GM21717 (cell line): ENCODE measurements at regions not wholly inside any gene's neighbourhood (a gene's known extent, or its start where the extent isn't known, plus 50 kb on each side); places are given as distances from the start of the nearest gene placed in this dataset.

Source experiments
- ATAC-seq: cut with Tn5 transposase; IDR thresholded peaks from one replicate; pipeline ENCODE4 v1.9.1; 2021; ENCODE audit warnings: mild to moderate bottlenecking, moderate library complexity; ENCODE audit not compliant: unreplicated experiment

DNA sequence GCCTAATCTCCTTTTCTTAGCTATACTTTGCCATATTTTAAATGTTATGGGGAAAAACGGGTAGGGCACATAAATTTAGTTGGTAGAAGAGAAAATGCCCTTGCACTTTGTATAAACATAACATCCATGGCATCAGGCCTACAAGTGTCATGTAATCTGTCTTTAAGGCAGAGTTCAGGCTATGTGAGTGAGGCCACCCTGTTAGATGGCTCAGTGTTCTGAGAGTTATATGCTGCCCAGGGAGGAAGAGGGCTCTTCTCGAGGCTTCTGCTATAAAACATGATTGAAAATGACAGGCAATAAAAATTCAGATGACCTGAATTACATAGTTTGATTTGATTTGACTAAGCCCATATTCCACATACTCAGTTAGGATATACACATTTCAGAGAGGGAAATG is 553.6 kb upstream of the MAP3K7 start:
- ATAC-seq = no peak

DNA sequence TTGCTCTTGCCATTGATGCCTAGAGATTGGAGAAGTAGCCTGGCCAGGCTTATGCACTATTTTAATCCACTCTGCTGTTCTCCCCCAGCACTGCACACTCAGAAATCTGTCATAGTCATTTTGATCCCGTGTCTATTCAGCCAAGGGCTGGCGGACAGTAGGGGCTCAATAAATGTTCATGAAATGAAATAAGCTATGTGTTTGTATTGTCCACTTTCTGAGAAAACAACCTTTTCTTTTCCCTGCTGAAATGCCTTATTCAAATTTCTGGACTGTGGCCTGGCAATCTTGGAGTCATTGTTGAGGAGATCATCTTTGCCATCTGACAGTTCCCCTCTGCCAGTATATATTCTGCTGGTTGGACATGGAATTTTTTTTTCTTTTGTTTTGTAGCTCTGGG is 550.4 kb upstream of the MAP3K7 start:
- no peak for ATAC-seq

DNA sequence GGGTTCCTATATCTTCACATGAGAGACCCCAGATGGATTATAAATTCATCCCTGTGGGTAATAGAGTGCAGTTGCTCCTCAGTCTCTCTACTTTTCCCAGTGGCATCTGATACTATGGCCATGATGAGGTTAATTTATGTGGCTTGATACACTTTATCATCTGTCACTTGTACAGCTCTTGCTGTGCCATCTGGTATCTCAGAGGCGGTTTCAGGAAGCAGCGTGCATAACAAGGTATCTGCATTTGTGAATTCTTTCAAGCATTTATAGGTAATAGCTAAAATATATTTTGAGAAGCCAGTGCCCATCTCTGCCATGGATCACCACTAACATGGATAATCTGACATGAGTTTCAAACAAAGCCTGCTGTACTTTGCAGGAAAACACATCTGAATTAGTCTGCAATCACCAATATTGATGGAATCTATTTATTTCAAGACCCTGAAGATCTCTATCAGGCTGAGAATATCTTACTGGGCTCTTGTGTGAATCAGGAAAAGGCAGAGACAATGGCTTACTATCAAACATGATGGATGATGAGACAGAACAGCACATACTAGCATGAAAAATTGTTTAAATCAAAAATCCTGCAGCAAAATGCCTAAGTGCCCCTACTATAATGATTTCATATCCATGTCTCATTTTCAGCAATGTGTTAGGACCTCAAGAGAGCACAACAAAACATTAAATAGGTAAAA is 548.7 kb upstream of the MAP3K7 start:
- no peak for ATAC-seq

DNA sequence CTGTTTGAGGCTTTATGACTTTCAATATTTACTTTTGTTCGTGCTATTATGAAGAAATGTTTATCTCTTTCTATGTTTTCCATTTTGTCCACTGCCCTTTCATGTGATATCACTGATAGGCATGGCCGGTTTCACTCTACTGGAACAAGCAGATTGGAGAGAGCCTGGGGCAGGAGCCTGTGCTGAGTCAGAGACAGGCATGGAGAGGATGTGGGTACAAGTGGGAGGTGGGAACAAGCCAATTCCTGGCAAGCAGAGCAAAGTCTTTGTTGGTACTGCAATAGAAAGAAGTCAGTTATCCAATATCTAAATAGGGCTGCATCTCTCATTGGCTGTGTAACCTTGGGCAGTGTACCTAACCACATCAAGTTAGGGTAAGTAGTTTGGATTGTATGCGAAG is 545.6 kb upstream of the MAP3K7 start:
- no peak for ATAC-seq

DNA sequence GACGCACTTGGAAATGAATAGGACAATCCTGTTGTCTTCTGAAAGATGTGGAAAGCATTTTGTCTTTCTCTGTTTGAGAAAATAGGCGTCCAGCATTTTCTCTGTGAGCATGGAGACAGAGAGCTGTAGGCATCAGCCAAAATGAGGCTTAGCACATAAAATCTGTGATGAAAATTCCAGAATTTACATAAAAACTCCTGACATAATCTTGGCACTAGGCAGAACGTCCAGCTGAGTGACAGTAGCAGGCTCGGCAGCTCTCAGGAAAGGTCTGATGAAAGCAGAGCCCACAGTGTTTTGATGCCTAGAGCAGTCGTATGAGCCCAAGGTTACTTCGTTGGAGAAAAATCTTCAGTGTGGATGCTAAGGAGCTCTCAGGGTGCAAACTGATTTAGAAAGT is 543.3 kb upstream of the MAP3K7 start:
- no peak for ATAC-seq

DNA sequence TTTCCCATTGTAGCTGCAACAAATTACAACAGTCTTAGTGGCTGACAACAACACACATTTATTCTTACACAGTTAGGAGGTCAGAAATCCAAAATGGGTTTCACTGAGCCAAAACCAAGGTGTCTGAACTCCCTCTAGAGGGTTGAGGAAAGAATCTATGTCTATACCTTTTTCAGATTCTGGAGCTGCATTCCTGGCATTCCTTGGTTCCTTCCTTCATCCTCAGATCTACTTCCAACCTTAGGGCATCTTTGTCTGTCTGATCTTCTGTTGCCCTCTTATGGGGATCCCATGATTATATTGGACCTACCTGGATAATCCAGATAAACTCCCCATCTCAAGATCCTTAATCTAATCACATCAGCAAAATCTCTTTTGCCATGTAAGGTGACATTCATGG is 540.9 kb upstream of the MAP3K7 start:
- no peak for ATAC-seq

DNA sequence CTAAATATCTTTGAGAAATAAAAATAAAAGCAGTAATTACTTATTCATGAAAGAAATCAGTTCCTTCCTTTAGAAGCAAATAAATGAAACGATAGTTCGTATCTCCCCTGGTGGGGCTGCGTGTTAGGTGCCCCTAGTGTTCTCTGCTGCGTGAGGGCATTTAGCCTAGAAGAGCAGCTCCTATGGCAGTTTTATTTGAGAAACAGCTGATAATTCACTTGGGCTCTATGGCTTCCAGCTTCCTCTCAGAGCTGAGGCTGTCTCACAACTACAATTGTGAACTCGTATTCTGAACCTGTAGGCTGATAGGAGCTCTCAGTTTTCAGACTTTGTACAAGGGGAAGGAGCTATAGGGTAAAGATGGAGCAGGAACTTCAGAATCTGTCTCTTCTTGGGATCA is 540.0 kb upstream of the MAP3K7 start:
- no peak for ATAC-seq

DNA sequence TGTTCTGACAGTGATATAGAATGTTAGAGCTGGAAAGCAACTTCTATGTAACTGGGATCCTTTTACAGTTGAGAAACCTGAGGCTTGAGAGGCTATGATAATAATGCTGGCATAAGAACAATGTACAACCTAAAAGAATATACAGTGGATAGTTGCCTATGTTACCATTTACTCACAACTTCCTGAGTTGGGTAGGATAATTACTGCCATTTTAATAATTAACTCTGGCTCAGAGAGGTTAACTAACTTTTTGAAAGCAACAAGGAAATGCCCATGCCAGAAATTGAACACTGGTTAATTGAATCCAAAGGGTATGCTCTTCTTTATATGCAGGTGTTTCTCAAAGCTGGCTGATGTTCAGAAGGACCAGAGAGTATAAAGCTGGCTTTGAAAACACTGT is 530.7 kb upstream of the MAP3K7 start:
- no peak for ATAC-seq

DNA sequence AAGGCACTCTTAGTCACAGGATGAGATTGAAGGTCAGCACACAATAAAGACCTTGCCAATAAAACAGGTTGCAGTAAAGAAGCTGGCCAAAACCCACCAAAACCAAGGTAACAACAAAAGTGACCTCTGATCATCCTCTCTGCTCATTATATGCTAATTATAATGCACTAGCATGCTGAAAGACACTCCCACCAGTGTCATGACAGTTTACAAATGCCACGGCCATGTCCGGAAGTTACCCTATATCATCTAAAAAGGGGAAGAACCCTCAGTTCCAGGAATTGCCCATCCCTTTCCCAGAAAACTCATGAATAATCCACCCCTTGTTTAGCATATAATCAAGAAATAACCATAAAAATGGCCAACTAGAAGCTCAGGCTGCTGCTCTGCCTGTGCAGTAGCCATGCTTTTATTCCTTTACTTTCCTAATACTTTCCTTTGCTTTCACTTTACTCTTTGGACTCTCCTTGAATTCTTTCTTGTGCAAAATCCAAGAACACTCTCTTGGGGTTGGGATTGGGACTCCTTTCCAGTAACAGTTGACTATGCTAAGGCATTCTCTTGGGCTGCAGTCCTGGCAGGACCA is 527.3 kb upstream of the MAP3K7 start:
- ATAC-seq = no peak

DNA sequence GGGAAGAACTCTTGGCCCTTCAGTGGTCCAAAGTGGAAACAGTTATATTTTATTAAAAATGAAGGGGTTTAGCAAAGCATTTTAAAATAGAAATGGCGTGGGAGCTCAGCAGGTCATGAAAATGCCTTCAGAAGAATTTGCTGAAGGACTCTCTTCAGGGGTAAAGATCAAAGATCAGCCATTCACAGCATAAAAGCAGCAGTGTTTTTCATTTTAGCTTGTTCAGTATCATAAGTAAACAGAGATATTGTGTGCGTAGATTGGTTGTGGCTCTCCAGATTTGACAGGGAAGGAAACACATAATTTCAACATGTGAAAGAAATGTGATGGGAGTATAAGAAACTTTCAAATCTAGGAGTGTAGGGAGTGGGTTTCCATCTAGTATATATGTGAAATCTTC is 519.2 kb upstream of the MAP3K7 start:
- ATAC-seq = no peak

DNA sequence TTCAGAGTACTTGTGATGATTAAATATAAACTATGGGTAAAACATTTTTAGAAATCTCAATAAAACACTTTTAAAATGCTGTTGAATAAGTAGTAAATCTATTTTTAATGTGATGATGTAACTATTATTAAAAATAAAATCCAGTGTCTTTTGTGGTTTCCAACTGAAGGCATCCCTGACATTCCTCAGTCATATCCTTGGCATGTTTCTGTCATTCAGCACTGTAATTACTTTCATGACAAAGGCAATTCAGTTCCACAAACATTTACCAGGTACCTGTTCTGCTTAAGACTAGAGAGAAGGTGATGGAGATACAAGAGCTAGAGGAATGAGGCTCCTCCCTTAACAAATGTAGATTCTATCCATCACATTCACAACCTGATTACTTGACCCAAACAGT is 518.7 kb upstream of the MAP3K7 start:
- no peak for ATAC-seq

DNA sequence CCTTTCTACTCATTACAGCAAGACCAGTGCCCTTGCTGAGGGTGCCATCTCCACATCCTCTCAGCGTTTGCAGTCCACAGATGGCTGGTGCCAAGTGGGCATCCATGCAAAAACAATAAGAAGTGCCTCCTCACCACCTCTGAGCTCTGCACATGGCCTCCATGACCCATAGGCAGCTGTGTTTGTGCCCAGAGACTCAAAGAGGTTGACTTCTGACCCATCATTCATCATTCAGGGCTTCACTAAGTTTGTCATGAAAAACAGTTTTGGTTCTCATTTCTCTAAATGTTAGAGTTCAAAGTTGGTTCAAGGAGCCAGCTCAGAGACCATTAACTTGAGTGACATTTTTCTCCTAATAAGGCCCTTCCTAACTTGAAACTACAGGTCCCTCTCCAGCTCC is 512.6 kb upstream of the MAP3K7 start:
- no peak for ATAC-seq

DNA sequence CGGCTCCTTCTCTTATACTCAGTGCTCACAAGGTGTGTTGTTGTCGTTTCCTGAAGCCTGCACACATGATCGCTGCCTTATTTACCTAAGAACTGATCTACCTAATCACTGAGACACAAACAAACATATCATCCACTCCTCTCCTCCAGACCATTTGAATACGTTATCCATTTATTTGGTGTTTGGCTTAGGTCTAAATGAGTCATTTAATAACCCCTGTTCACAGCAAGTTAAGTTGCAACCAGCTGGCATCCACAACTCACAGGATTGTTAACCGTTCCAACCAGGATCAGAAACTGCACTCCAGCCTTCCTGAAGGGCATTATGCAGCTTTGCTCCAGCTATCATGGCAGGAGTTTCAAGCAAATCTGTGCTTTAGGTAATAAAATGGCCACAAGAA is 511.1 kb upstream of the MAP3K7 start:
- no peak for ATAC-seq

DNA sequence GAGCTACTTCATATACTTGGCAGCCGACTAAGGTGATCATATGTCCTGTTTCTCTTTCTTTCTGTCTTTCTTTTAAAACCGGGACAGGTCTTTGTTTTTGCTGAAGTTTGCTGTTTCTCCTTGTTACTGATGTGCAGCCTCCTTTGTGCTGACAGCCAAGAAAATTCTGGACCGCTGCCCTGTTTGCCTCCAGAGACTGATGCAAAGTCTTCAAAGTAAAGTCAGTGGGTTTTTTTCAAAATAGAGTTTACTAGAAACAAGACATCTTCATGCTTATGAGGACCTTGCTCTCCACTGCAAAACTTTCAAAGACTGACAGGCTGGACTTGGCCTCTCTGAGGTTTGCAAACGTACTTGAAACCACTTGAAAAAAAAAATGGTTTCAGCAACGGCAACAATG is 510.5 kb upstream of the MAP3K7 start:
- no peak for ATAC-seq

DNA sequence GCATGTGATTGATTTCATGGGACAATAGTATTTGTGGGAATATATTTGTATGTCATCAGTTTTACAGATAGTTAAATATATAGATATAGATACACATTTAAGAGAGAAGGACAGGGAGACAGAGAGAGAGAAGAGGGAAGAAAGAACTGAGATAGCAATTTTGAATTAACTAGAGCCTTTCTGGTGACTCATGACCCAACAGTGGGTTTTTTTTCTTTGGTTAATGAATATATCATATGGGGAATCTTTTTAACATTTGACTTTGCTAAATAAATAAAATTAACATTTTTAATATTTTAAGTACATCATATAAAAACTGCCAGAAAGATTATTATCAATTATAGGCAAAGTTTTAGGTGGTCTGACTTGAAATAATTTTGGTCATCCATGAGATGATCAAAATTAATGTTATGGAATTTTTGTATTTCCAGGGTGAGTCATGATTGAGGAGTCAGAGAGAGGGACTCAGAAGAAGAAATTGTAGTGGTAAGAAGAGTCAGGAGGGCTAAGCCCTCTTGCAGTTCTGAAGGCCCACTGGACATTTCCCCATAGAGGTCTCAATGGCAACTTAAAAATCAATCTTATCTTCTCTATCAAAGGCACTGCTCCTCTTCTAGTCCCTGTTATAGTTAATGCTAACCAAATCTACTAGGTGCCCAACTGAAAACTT is 508.1 kb upstream of the MAP3K7 start:
- no peak for ATAC-seq

DNA sequence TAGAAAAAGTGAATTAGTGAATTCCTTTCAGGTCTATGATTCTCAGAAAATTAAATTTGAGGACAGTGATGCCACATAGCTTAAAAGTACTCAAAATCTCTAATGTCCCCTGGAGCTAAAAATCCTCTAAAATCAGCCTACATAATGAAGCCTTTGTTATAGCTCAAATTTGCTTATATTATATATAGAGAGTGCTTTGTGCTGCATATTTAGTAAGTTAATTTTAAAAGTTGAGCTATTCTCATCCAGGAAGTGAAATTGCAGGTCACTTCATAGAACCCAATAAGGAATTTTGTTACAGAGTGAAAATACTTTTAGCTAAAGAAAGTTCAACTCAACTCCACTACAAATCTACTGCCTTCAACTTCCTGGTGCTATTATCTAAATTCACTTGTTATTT is 507.5 kb upstream of the MAP3K7 start:
- ATAC-seq = no peak

DNA sequence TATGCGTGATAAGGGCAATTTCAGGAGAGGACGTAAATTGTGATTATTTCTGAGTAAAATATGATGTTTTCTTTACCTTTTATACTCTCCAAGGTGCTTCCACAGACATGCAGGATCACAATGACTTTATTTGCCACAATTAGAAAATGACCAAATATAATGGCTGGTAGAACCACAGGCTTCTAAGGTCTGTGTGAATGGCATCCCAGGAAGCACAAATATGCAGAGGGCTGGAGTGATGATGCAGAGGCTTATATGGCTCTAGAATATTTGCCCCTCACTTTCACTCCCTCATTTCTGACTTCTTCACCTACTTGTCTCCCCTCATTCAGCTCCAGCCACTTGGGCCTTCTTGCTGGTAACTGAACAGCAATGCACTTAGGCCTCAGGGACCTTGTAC is 502.1 kb upstream of the MAP3K7 start:
- ATAC-seq = no peak

DNA sequence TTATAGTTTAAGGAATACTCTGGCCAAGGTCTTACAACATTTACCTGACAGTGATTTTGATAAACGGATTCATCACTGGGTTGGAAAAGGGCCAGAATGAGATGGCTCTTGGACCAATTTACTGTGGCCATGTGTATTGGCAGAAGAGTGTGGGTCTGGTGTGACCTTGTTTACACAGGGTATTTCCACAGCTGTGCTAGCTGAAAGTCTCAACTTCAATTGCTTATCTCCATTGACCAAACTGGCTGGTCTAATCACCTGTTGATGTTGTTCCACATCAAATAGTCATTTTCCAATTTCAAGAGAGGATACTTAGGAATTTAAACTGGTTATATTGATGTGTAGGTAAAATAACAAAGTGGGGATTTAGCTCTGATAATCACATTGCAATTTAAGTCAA is 501.6 kb upstream of the MAP3K7 start:
- ATAC-seq = no peak

DNA sequence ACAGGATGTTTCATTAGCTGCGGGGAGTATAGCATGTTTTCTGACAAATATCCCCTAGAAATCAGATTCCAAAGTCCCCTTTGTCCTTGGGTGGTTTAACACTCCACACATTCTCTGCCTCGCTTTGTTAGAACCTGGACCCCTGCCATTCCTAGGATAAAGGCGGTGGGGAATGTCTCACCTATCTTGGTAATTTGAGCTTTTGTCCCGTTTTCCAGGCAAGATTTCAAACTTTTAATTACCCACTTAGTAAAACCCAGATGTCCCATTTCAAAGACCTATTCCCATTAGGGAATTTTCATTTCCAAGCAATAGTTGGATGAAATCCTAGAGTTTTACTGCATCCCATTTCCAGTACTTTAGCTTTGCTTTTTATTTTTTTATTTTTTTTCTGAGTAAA is 501.0 kb upstream of the MAP3K7 start:
- no peak for ATAC-seq

DNA sequence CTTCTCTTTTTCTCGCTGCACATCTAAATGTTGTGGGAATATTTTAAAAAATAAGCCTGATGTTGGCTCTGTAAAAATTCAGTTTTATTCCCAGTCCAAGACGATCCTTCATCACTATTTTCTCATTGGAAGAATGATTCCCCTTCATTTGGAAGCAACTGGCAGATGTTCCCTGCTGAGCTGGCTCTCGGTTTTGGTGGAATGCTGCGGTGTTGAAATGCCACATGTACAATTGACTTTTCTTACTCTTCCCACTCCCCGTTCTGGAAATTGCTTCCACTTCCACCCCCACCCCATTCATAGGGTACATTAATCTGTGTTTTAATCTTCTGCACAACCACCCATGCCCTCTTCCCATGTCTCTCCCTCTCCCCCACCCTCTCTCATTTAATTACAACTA is 496.3 kb upstream of the MAP3K7 start:
- ATAC-seq = no peak

DNA sequence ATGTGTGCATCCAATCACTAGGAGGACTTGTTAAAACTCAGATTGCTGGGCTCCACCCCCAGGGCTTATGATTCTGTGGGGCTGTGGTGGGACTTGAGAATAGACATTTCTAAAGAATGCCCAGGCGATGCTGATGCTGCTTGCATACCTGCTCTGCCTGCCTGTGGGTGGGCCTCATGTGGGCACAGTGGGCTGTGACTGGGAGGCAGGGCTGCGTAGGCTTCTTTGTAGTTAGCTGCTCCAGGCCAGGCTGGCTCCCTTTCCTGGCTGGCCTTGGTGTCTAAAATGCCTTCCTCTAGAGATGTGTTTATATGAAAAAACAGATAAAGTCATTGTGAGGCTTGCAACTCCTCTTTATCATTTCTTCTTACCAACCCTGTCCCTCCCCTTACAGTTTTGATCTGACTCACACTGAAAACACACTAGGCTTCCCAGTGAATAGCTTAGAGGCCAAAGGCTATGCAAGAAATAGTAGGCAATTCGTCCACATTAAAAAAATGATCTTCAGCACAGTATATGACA is 495.5 kb upstream of the MAP3K7 start:
- ATAC-seq = no peak

DNA sequence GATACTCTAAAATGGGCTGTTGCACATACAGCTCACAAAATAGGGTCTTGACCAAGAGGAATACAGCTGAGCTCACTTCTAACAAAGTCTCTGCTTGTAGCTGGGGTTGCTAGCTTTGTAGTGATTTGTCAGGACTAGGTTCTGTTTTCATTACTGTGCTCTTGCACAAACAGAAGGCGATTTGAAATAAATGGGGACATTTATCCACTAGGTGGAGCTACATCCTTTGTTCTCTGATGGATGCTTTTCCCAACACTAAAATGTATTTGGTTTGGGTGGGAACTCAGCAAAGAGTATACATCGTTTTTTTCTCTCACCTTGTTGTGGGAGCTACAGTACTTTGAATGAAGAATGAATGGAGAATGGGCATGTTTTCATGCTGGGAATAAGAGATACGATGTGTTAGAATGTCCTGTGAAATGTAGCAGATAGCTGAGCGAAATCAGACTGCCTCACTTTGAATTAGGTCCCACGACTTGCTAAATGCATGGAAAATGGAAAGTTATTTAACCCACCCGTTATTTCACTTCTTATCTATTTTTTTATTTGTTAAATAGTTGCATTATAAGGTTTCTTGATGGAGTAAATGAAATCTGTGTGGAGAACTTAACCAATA is 494.7 kb upstream of the MAP3K7 start:
- peak; percentile 64 for ATAC-seq
